Mesenchymal stem cell (in vitro differentiated cells and primary cell): ENCODE measurements at regions not wholly inside any gene's neighbourhood (a gene's known extent, or its start where the extent isn't known, plus 50 kb on each side); places are given as distances from the start of the nearest gene placed in this dataset.

ENCODE experiments used
- DNase-seq: peaks from one replicate; pipeline ENCODE4 v3.0.0-alpha.2; 2013
- H2AFZ ChIP-seq: one replicate; pipeline ENCODE4 v1.6.1; 2013; ENCODE audit warnings: low read depth, mild to moderate bottlenecking, control low read depth, inconsistent platforms, low read length, moderate library complexity
- H2AK5ac ChIP-seq: 2 replicates; pipeline ENCODE4 v1.6.1; 2013; ENCODE audit warnings: low read length, moderate library complexity, mild to moderate bottlenecking, inconsistent platforms; ENCODE audit not compliant: severe bottlenecking
- H2BK120ac ChIP-seq: one replicate; pipeline ENCODE4 v1.6.1; 2013; ENCODE audit warnings: low read depth, mild to moderate bottlenecking, inconsistent platforms, low read length, moderate library complexity
- H2BK12ac ChIP-seq, 2 experiments: one replicate each; pipeline ENCODE4 v1.6.1; 2013; ENCODE audit warnings: inconsistent platforms in 2 of 2, low read length in 2 of 2, mild to moderate bottlenecking in 2 of 2, moderate library complexity in 2 of 2, control low read depth in 1 of 2
- H2BK15ac ChIP-seq: one replicate; pipeline ENCODE4 v1.6.1; 2013; ENCODE audit warnings: mild to moderate bottlenecking, low read depth, inconsistent platforms; ENCODE audit not compliant: poor library complexity, severe bottlenecking
- H2BK5ac ChIP-seq: 2 replicates; pipeline ENCODE4 v1.6.1; 2013; ENCODE audit warnings: low read depth, mild to moderate bottlenecking, low read length, control low read depth, inconsistent platforms; ENCODE audit not compliant: poor library complexity, severe bottlenecking
- H3K14ac ChIP-seq, 2 experiments: one replicate each; pipeline ENCODE4 v1.6.1; 2013; ENCODE audit warnings: inconsistent platforms in 2 of 2, low read length in 2 of 2, control low read depth in 1 of 2, mild to moderate bottlenecking in 1 of 2, moderate library complexity in 1 of 2
- H3K18ac ChIP-seq, 2 experiments: one replicate each; pipeline ENCODE4 v1.6.1; 2013; ENCODE audit warnings: inconsistent platforms in 2 of 2, low read length in 2 of 2, control low read depth in 1 of 2, low read depth in 1 of 2, mild to moderate bottlenecking in 1 of 2
- H3K23ac ChIP-seq, 2 experiments: one replicate each; pipeline ENCODE4 v1.6.1; 2013; ENCODE audit warnings: inconsistent platforms in 2 of 2, low read length in 2 of 2, mild to moderate bottlenecking in 2 of 2, moderate library complexity in 2 of 2, control low read depth in 1 of 2
- H3K27ac ChIP-seq: 2 replicates; pipeline ENCODE4 v1.5.1; 2013; ENCODE audit warnings: mild to moderate bottlenecking, moderate library complexity, low read length, control low read depth, inconsistent platforms; ENCODE audit not compliant: poor library complexity, severe bottlenecking
- H3K27me3 ChIP-seq, 2 experiments: 2 replicates each; pipeline versions ENCODE4 v1.6.1 to v1.7.0; 2013; ENCODE audit warnings: low read length in 2 of 2, mild to moderate bottlenecking in 2 of 2, moderate library complexity in 2 of 2, control low read depth in 1 of 2, inconsistent platforms in 1 of 2; ENCODE audit not compliant: control insufficient read depth in 1 of 2, insufficient read depth in 1 of 2
- H3K36me3 ChIP-seq, 2 experiments: 2 replicates each; pipeline versions ENCODE4 v1.6.1 to v1.7.0; 2013; ENCODE audit warnings: low read length in 2 of 2, control low read depth in 1 of 2, inconsistent platforms in 1 of 2, low read depth in 1 of 2, mild to moderate bottlenecking in 1 of 2; ENCODE audit not compliant: insufficient read depth in 2 of 2, control insufficient read depth in 1 of 2
- H3K4ac ChIP-seq, 2 experiments: one replicate each; pipeline ENCODE4 v1.6.1; 2013; ENCODE audit warnings: inconsistent platforms in 2 of 2, low read length in 2 of 2, mild to moderate bottlenecking in 2 of 2, moderate library complexity in 2 of 2, control low read depth in 1 of 2, low read depth in 1 of 2
- H3K4me1 ChIP-seq: 2 replicates; pipeline ENCODE4 v1.6.1; 2013; ENCODE audit warnings: low read depth, low read length, control low read depth; ENCODE audit not compliant: control insufficient read depth, insufficient read depth
- H3K4me2 ChIP-seq: 2 replicates; pipeline ENCODE4 v1.6.1; 2013; ENCODE audit warnings: low read length, mild to moderate bottlenecking, inconsistent platforms; ENCODE audit not compliant: poor library complexity, severe bottlenecking
- H3K4me3 ChIP-seq, 2 experiments: 2 replicates each; pipeline versions ENCODE4 v1.5.1 to v1.7.0; 2013; ENCODE audit warnings: low read length in 2 of 2, mild to moderate bottlenecking in 2 of 2, control low read depth in 1 of 2, low read depth in 1 of 2; ENCODE audit not compliant: insufficient read depth in 1 of 2
- H3K79me1 ChIP-seq: replicated peaks from 2 replicates; pipeline ENCODE4 v1.6.1; 2013; ENCODE audit warnings: mild to moderate bottlenecking, control low read depth, low read length, inconsistent platforms; ENCODE audit not compliant: poor library complexity, severe bottlenecking
- H3K9ac ChIP-seq: 2 replicates; pipeline ENCODE4 v1.7.0; 2013; ENCODE audit warnings: mild to moderate bottlenecking, low read length, moderate library complexity
- H3K9me3 ChIP-seq: 2 replicates; pipeline ENCODE4 v1.7.0; 2013; ENCODE audit warnings: mild to moderate bottlenecking, low read length; ENCODE audit not compliant: control insufficient read depth
- H4K8ac ChIP-seq: one replicate; pipeline ENCODE4 v1.6.1; 2013; ENCODE audit warnings: inconsistent platforms, mild to moderate bottlenecking, low read length, moderate library complexity
- H4K91ac ChIP-seq: one replicate; pipeline ENCODE4 v1.6.1; 2013; ENCODE audit warnings: mild to moderate bottlenecking, low read length, inconsistent platforms
- WGBS: methylation state at CpG from one replicate; pipeline ENCODE4 v1.1.7; 2013; ENCODE audit warnings: mixed read lengths; 5-methylcytosine and 5-hydroxymethylcytosine counted together

DNA sequence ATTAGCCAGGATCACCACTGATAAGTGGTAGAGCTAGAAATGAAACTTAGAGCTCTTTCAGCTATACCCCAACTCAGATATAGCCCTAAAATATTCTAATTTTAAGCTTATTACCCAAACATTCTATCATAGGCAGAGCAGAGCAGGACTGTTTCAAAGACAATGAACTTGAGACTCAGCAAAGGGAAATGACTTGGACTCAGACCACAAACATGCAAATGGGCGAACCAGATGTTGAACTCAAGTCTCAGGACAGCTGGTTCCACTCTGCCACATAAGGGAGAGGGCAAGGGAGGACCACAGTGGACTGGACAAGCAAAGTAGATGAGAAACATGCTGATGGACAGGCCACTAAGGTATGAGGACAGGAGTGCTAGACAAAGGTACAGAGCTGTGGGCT, 315.3 kb downstream of the OMA1 start:
- H4K8ac ChIP-seq, result no peak overlapping the region
- H2AK5ac ChIP-seq, result no peak overlapping the region
- 29% methylated on average over 1 of the region's 1 CpG for WGBS
- H3K14ac ChIP-seq, result no peak overlapping the region
- no peaks in the 10 kb centered on the region for H3K9me3 ChIP-seq
- no peaks in the 10 kb centered on the region for H3K79me1 ChIP-seq
- no peak overlapping the region for H3K27ac ChIP-seq
- H3K4ac ChIP-seq, result no peak overlapping the region
- H3K27me3 ChIP-seq, result no peaks in the 10 kb centered on the region
- no peak overlapping the region for H3K18ac ChIP-seq
- H3K4me2 ChIP-seq, result no peak overlapping the region
- no peak for DNase-seq
- no peak overlapping the region for H3K9ac ChIP-seq
- no peak overlapping the region for H2BK120ac ChIP-seq
- no peak overlapping the region for H2BK15ac ChIP-seq
- no peak overlapping the region for H3K23ac ChIP-seq
- no peak overlapping the region for H4K91ac ChIP-seq
- no peak overlapping the region for H2BK5ac ChIP-seq
- no peak overlapping the region for H3K4me3 ChIP-seq
- no peak overlapping the region for H2AFZ ChIP-seq
- no peaks in the 10 kb centered on the region for H3K36me3 ChIP-seq
- H3K4me1 ChIP-seq, result no peaks in the 10 kb centered on the region
- H2BK12ac ChIP-seq, result no peak overlapping the region

DNA sequence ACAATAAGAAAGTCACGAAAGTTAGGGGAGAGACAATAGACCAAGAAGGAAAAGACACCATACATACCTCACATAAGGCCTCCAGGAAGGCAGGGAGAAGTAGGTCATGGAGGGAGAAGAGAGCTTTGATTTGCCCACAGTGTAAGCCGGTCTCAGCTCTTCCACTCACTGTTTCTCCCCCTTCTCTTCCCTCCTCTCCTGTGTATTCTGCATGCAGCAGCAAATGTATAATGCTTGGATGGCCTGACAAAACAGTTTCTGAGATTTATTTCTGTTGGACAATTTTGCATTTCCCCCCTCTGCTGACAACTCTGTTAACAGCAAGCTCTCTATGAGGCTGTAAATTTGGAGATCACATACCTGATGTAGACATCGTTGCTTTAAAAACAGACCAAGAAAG, 318.9 kb downstream of the OMA1 start:
- no peak overlapping the region for H3K18ac ChIP-seq
- H3K79me1 ChIP-seq, result no peaks in the 10 kb centered on the region
- H4K91ac ChIP-seq, result no peak overlapping the region
- no peak overlapping the region for H3K23ac ChIP-seq
- no peaks in the 10 kb centered on the region for H3K9me3 ChIP-seq
- no peak overlapping the region for H2BK15ac ChIP-seq
- 74% methylated on average over 2 of the region's 3 CpGs for WGBS
- H3K9ac ChIP-seq, result no peak overlapping the region
- H3K27ac ChIP-seq, result no peak overlapping the region
- DNase-seq, result no peak
- no peaks in the 10 kb centered on the region for H3K4me1 ChIP-seq
- no peak overlapping the region for H3K4me3 ChIP-seq
- H4K8ac ChIP-seq, result no peak overlapping the region
- no peak overlapping the region for H2AFZ ChIP-seq
- H2BK12ac ChIP-seq, result no peak overlapping the region
- no peak overlapping the region for H3K14ac ChIP-seq
- no peak overlapping the region for H3K4me2 ChIP-seq
- no peaks in the 10 kb centered on the region for H3K36me3 ChIP-seq
- no peak overlapping the region for H2AK5ac ChIP-seq
- no peaks in the 10 kb centered on the region for H3K27me3 ChIP-seq
- H2BK5ac ChIP-seq, result no peak overlapping the region
- no peak overlapping the region for H2BK120ac ChIP-seq
- no peak overlapping the region for H3K4ac ChIP-seq

DNA sequence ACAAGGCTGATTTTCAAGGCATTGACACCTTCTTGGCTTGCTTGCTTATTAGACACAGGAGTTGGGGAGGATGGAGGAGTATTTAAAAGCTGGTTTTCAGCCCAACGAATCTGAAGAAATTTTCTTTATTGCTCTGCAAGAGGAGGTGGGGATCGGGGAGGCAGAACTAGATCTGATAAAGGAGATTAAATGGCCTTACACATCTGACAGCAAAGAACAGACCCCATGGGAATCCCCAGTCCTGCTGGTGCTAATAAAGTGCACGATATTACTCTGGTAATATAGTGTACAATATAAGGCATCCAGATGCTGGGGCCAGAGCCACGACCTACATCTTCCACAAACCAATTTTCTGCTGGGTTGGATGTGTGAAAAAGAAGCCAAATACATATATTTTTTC, 323.0 kb downstream of the OMA1 start:
- no peak overlapping the region for H3K4me3 ChIP-seq
- H3K9ac ChIP-seq, result no peak overlapping the region
- no peaks in the 10 kb centered on the region for H3K27me3 ChIP-seq
- H3K23ac ChIP-seq, result no peak overlapping the region
- H4K8ac ChIP-seq, result no peak overlapping the region
- H2BK15ac ChIP-seq, result no peak overlapping the region
- H3K36me3 ChIP-seq, result no peaks in the 10 kb centered on the region
- H3K79me1 ChIP-seq, result no peaks in the 10 kb centered on the region
- no peak overlapping the region for H2BK120ac ChIP-seq
- H2BK12ac ChIP-seq, result no peak overlapping the region
- H3K18ac ChIP-seq, result no peak overlapping the region
- no peak overlapping the region for H3K4ac ChIP-seq
- no peak overlapping the region for H2AFZ ChIP-seq
- H4K91ac ChIP-seq, result no peak overlapping the region
- no peak overlapping the region for H3K14ac ChIP-seq
- no peak overlapping the region for H3K4me2 ChIP-seq
- H2AK5ac ChIP-seq, result no peak overlapping the region
- DNase-seq, result no peak
- no peaks in the 10 kb centered on the region for H3K9me3 ChIP-seq
- WGBS, result 58% methylated on average over 4 of the region's 4 CpGs
- no peaks in the 10 kb centered on the region for H3K4me1 ChIP-seq
- H3K27ac ChIP-seq, result no peak overlapping the region
- H2BK5ac ChIP-seq, result no peak overlapping the region

DNA sequence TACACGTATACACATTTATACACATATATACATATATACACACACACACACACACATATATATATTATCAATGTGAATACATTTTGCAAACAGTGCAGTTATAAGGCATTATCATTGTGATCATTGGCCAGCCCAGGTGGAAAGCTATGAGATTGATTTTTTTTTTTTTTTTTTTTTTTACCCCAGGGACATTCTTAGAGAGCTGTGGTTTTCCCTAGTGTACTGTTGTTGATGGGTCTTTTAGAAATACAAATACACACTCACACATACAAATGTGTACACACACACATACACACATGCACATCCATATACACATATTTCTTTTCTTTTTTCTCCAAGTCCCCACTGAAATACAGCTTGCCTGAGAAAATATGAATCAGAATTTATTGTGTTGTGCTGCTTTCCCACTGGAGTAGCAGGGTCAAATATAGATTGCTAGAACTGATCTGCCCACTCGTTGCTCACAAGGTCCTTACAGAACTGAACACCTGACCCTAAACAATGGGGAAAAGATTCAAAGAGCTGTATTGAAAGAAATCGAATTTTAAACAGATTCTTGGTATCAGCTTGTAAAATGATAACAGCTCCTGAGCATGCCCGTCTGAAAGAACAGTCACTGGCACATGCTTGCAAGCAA, 325.6 kb downstream of the OMA1 start:
- Histone ChIP-seq H3K18ac (no peak overlapping the region), H3K14ac (no peak overlapping the region), H3K4me1 (no peaks in the 10 kb centered on the region), H3K27me3 (no peaks in the 10 kb centered on the region), H3K9ac (no peak overlapping the region), H3K9me3 (no peaks in the 10 kb centered on the region), H4K8ac (no peak overlapping the region), H3K79me1 (no peaks in the 10 kb centered on the region), H2BK15ac (no peak overlapping the region), H4K91ac (no peak overlapping the region), H3K4me3 (no peak overlapping the region), H2BK5ac (no peak overlapping the region), H3K4me2 (no peak overlapping the region), H3K4ac (no peak overlapping the region), H2BK12ac (no peak overlapping the region), H2AK5ac (no peak overlapping the region), H3K27ac (no peak overlapping the region), H2AFZ (no peak overlapping the region), H3K36me3 (no peaks in the 10 kb centered on the region), H2BK120ac (no peak overlapping the region), H3K23ac (no peak overlapping the region)
- DNase-seq, result no peak
- 61% methylated on average over 2 of the region's 4 CpGs for WGBS
